ENCODE measurements at regions not wholly inside any gene's neighbourhood (a gene's known extent, or its start where the extent isn't known, plus 50 kb on each side); places are given as distances from the start of the nearest gene placed in this dataset.
A peak's percentile ranks its signal among the peaks of the same experiment; 100 is the strongest.

GRCh38 chr9:102941868-102942267, 53.3 kb upstream of the CYLC2 start:
- no peak for TF ChIP-seq YY1 (IDR thresholded peaks at IDR 0.05; ENCODE audit: low read depth)
- TF ChIP-seq RAD21 (IDR thresholded peaks at IDR 0.05; ENCODE audit: low read depth), result no peak
- no peak for TF ChIP-seq FOXM1 (IDR thresholded peaks at IDR 0.05; ENCODE audit: borderline replicate concordance, low read depth)
- no peak for TF ChIP-seq TCF12 (IDR thresholded peaks at IDR 0.05; ENCODE audit: low read depth)
- TF ChIP-seq CREB1 (IDR thresholded peaks at IDR 0.05; ENCODE audit: low read depth), result no peak
- no peak for TF ChIP-seq CEBPB (IDR thresholded peaks at IDR 0.05)
- no peak for TF ChIP-seq ZBTB7A (IDR thresholded peaks at IDR 0.05; ENCODE audit: low read depth)

DNA sequence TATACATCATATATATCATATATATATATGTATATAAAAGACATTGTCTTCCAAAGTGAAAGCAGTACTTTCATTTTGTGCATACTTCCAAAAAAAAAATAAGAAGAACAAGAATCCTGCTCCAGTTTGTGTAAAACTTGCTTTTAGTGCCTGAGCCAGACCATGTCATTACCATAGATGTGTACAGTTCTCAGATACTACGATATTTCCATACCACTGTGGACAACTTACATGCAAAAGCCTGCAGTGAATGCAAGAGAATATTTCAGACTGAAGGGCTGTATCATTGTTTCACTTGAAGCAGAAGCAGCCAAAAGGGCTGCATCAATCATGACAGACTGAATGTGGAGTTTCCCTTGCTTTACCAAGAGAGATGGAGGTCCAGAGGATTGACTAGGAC, 72.6 kb upstream of the CYLC2 start:
- no peak for TF ChIP-seq YY1 (IDR thresholded peaks at IDR 0.05; ENCODE audit: low read depth)
- TF ChIP-seq TCF12 (IDR thresholded peaks at IDR 0.05; ENCODE audit: low read depth), result no peak
- TF ChIP-seq, protein P1, sequence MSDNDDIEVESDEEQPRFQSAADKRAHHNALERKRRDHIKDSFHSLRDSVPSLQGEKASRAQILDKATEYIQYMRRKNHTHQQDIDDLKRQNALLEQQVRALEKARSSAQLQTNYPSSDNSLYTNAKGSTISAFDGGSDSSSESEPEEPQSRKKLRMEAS (IDR thresholded peaks at IDR 0.05), result no peak
- TF ChIP-seq RAD21 (IDR thresholded peaks at IDR 0.05; ENCODE audit: low read depth), result no peak
- no peak for TF ChIP-seq TEAD4 (IDR thresholded peaks at IDR 0.05)
- no peak for TF ChIP-seq TAF1 (IDR thresholded peaks at IDR 0.05; ENCODE audit: low read depth)
- TF ChIP-seq CREB1 (IDR thresholded peaks at IDR 0.05; ENCODE audit: low read depth), result no peak
- no peak for TF ChIP-seq ZBTB7A (IDR thresholded peaks at IDR 0.05; ENCODE audit: low read depth)
- TF ChIP-seq, protein P2, sequence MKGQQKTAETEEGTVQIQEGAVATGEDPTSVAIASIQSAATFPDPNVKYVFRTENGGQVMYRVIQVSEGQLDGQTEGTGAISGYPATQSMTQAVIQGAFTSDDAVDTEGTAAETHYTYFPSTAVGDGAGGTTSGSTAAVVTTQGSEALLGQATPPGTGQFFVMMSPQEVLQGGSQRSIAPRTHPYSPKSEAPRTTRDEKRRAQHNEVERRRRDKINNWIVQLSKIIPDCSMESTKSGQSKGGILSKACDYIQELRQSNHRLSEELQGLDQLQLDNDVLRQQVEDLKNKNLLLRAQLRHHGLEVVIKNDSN (IDR thresholded peaks at IDR 0.05), result no peak
- TF ChIP-seq EGR1 (IDR thresholded peaks at IDR 0.05), result no peak
- TF ChIP-seq REST (IDR thresholded peaks at IDR 0.05; ENCODE audit: low read depth), result no peak
- TF ChIP-seq NFIC (IDR thresholded peaks at IDR 0.05), result no peak
- no peak for TF ChIP-seq CEBPB (IDR thresholded peaks at IDR 0.05)
- TF ChIP-seq FOXM1 (IDR thresholded peaks at IDR 0.05; ENCODE audit: borderline replicate concordance, low read depth), result no peak
- TF ChIP-seq EP300 (IDR thresholded peaks at IDR 0.05; ENCODE audit: borderline replicate concordance), result no peak

DNA sequence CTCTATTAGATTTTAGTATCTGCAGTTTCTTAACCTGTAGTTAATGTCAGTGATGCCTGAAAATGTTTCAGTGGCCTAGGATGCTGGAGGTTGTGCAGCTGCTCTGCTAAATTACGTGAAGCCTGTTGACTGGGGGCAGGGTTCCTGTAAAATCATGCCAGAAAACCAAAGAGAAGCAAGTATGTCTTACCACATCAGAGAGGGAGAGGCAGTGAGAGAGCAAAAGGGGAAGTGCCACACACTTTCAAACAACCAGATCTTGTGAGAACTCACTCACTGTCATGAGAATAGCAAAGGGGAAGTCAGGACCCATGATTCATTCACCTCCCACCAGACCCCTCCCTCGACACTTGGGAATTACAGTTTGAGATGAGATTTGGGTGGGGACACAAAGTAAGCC, 83.9 kb upstream of the CYLC2 start:
- TF ChIP-seq TAF1 (IDR thresholded peaks at IDR 0.05; ENCODE audit: low read depth) (no peak), NFIC (IDR thresholded peaks at IDR 0.05) (no peak), EP300 (IDR thresholded peaks at IDR 0.05; ENCODE audit: borderline replicate concordance) (no peak), FOXM1 (IDR thresholded peaks at IDR 0.05; ENCODE audit: borderline replicate concordance, low read depth) (no peak), REST (IDR thresholded peaks at IDR 0.05; ENCODE audit: low read depth) (no peak), CEBPB (IDR thresholded peaks at IDR 0.05) (no peak), TCF12 (IDR thresholded peaks at IDR 0.05; ENCODE audit: low read depth) (no peak), CREB1 (IDR thresholded peaks at IDR 0.05; ENCODE audit: low read depth) (no peak), YY1 (IDR thresholded peaks at IDR 0.05; ENCODE audit: low read depth) (no peak), EGR1 (IDR thresholded peaks at IDR 0.05) (no peak), TEAD4 (IDR thresholded peaks at IDR 0.05) (no peak), RAD21 (IDR thresholded peaks at IDR 0.05; ENCODE audit: low read depth) (no peak), ZBTB7A (IDR thresholded peaks at IDR 0.05; ENCODE audit: low read depth) (no peak)
- TF ChIP-seq, protein P2 (IDR thresholded peaks at IDR 0.05), result no peak
- TF ChIP-seq, protein P1 (IDR thresholded peaks at IDR 0.05), result no peak

DNA sequence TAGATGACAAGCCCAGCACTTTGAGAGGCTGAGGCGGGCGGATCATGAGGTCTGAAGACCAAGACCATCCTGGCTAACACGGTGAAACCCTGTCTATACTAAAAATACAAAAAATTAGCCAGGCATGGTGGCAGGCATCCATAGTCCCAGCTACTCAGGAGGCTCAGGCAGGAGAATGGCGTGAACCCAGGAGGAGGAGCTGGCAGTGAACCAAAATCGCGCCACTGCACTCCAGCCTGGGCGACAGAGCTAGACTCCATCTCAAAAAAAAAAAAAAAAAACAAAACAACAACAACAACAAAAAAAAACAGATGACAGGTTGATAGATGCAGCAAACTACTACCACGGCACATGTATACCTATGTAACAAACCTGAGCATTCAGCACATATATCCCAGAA, 89.3 kb upstream of the CYLC2 start:
- TF ChIP-seq NFIC (IDR thresholded peaks at IDR 0.05), result 0 out of 2 replicates have a peak, but pooled peaks have one; percentile 15

- no peak for TF ChIP-seq NFIC (IDR thresholded peaks at IDR 0.05)
- TF ChIP-seq, protein P1 (IDR thresholded peaks at IDR 0.05), result no peak
- no peak for TF ChIP-seq TCF12 (IDR thresholded peaks at IDR 0.05; ENCODE audit: low read depth)
- no peak for TF ChIP-seq RAD21 (IDR thresholded peaks at IDR 0.05; ENCODE audit: low read depth)
- no peak for TF ChIP-seq CEBPB (IDR thresholded peaks at IDR 0.05)
- no peak for TF ChIP-seq EP300 (IDR thresholded peaks at IDR 0.05; ENCODE audit: borderline replicate concordance)
- TF ChIP-seq ZBTB7A (IDR thresholded peaks at IDR 0.05; ENCODE audit: low read depth), result no peak
- no peak for TF ChIP-seq TEAD4 (IDR thresholded peaks at IDR 0.05)
- TF ChIP-seq, protein P2 (IDR thresholded peaks at IDR 0.05), result no peak
- no peak for TF ChIP-seq REST (IDR thresholded peaks at IDR 0.05; ENCODE audit: low read depth)
- no peak for TF ChIP-seq TAF1 (IDR thresholded peaks at IDR 0.05; ENCODE audit: low read depth)
- no peak for TF ChIP-seq YY1 (IDR thresholded peaks at IDR 0.05; ENCODE audit: low read depth)
- TF ChIP-seq FOXM1 (IDR thresholded peaks at IDR 0.05; ENCODE audit: borderline replicate concordance, low read depth), result no peak
- no peak for TF ChIP-seq CREB1 (IDR thresholded peaks at IDR 0.05; ENCODE audit: low read depth)
- TF ChIP-seq EGR1 (IDR thresholded peaks at IDR 0.05), result no peak
These were observed 103.1 kb upstream of the CYLC2 start for GRCh38 chr9:102892025-102892424.

Data from Ishikawa (cell line).